WI38 (cell line): ENCODE measurements at regions not wholly inside any gene's neighbourhood (a gene's known extent, or its start where the extent isn't known, plus 50 kb on each side); places are given as distances from the start of the nearest gene placed in this dataset.

ENCODE experiments used
- H3K4me3 ChIP-seq: 2 replicates; pipeline ENCODE4 v1.5.1; 2011; ENCODE audit warnings: low read depth, mild to moderate bottlenecking, control low read depth, low read length
- TF ChIP-seq, protein P1 (sequence below): IDR thresholded peaks from 2 replicates; pipeline ENCODE4 v1.5.1; 2012; ENCODE audit warnings: low read depth, mild to moderate bottlenecking, control low read depth, low read length

- H3K4me3 ChIP-seq: no peak overlapping the region
- TF ChIP-seq, protein P1, sequence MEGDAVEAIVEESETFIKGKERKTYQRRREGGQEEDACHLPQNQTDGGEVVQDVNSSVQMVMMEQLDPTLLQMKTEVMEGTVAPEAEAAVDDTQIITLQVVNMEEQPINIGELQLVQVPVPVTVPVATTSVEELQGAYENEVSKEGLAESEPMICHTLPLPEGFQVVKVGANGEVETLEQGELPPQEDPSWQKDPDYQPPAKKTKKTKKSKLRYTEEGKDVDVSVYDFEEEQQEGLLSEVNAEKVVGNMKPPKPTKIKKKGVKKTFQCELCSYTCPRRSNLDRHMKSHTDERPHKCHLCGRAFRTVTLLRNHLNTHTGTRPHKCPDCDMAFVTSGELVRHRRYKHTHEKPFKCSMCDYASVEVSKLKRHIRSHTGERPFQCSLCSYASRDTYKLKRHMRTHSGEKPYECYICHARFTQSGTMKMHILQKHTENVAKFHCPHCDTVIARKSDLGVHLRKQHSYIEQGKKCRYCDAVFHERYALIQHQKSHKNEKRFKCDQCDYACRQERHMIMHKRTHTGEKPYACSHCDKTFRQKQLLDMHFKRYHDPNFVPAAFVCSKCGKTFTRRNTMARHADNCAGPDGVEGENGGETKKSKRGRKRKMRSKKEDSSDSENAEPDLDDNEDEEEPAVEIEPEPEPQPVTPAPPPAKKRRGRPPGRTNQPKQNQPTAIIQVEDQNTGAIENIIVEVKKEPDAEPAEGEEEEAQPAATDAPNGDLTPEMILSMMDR: no peak
These were observed 267.3 kb downstream of the MTRR start for GRCh38 chr5:8136271-8136670.

GRCh38 chr5:8137941-8138550, 269.1 kb downstream of the MTRR start:
- H3K4me3 ChIP-seq: no peak overlapping the region
- TF ChIP-seq, protein P1: no peak

DNA sequence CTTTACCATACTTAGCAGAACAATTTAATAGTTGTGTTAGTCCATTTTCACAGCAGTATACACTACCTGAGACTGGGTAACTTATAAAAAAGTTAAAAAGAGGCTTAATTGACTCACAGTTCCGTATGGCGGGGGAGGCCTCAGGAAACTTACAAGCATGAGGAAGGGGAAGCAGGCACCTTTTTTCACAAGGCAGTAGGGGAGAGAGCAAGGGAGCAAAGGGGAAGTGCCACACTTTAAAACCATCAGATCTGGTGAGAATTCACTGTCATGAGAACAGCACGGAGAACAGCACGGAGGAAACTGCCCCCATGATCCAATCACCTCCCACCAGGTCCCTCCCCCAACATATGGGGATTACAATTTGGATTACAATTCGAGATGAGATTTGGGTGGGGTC, 269.9 kb downstream of the MTRR start:
- TF ChIP-seq, protein P1: no peak
- no peak overlapping the region for H3K4me3 ChIP-seq

DNA sequence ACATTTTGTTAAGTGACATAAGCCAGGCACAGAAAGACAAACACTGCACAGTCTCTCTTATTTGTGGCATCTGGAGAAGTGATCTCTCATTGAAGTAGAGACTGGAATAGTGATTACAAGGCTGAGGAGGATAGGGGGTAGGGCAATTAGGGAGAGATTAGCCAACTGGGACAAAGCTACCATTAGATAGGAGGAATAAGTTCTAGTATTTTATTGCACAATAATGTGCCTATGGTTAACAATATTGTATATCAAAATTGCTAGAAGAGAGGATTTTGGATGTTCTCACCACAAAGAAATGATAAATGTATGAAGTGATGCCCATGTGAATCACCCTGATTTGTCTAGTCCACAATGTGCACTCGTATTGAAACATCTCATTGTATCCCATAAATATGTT, 281.8 kb downstream of the MTRR start:
- no peak overlapping the region for H3K4me3 ChIP-seq
- TF ChIP-seq, protein P1: no peak

GRCh38 chr5:8156706-8157105, 287.8 kb downstream of the MTRR start:
- TF ChIP-seq, protein P1: no peak
- H3K4me3 ChIP-seq: no peak overlapping the region

DNA sequence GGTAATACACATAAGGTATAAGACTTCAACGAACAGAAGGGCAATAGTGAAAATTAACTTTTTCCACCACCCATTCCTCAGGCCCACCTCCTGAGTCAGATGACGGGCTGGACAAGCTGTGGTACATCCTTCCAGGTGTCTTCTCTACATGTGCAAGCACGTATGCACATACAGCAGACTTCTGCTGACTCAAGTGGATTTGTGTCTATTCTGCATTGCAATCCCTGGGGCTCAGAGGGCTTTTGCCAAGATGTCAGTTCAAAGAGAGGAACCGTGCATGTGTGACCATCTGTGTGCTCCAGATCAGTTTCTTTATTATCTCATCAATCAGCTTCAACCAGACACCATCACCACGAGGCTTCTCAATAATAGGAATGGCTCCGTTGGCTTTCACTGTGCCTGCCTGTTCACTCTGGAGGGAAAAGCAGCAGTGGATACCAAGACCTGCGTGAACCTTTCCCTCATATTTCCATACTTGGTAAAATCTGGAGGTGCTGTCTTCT, 288.4 kb downstream of the MTRR start:
- TF ChIP-seq, protein P1: no peak

GRCh38 chr5:8176101-8176693, 307.2 kb downstream of the MTRR start:
- no peak overlapping the region for H3K4me3 ChIP-seq
- TF ChIP-seq, protein P1: no peak

More for the DNA sequence above, 288.4 kb downstream of the MTRR start:
- H3K4me3 ChIP-seq: no peak overlapping the region
